A549 (cell line): ENCODE measurements at regions not wholly inside any gene's neighbourhood (a gene's known extent, or its start where the extent isn't known, plus 50 kb on each side); places are given as distances from the start of the nearest gene placed in this dataset.
A peak's percentile ranks its signal among the peaks of the same experiment; 100 is the strongest.

Source experiments
- ATAC-seq, 2 experiments: fragments of 200-7000 bp in 1 of 2; fragments of >200 bp in 1 of 2; cut with Nextera tagmentation in 1 of 2; cut with Tn5 transposase in 1 of 2; 3 replicates each; pipeline versions ENCODE4 v1.8.0 to v1.9.1; 2018 to 2020; ENCODE audit warnings: mild to moderate bottlenecking in 1 of 2, moderate library complexity in 1 of 2
- CTCF ChIA-PET: fragments of 300-600 bp; sonication (Branson Sonifier 250); formaldehyde crosslinking; extraction: SDS; loops from one replicate; lab custom pipeline; 2021; ENCODE audit warnings: antibody characterized with exemption, inconsistent platforms; lab: Yijun Ruan, JAX
- POLR2A ChIA-PET: fragments of 350-600 bp; formaldehyde crosslinking; extraction: SDS; loops from one replicate; lab custom pipeline; 2021; ENCODE audit warnings: antibody characterized with exemption, inconsistent platforms; lab: Yijun Ruan, JAX
- DNase-seq, 2 experiments: peaks; one replicate each; pipeline versions ENCODE4 v3.0.0 to v3.0.0-alpha.2; 2011 to 2016; ENCODE audit warnings: low read depth in 1 of 2, low spot score in 1 of 2
- FAIRE-seq: peaks from 2 replicates; lab custom pipeline; 2011; peaks lifted over from hg19 to GRCh38; lab: Jason Lieb, UNC
- H3K27ac ChIP-seq, 2 experiments: fragments of >200 bp; sonication (Bioruptor Twin); formaldehyde crosslinking; 3 replicates each; pipeline ENCODE4 v1.5.1; 2016 to 2017
- H3K4me1 ChIP-seq: fragments of >200 bp; sonication (Bioruptor Twin); formaldehyde crosslinking; 3 replicates; pipeline ENCODE4 v1.6.1; 2016
- H3K4me2 ChIP-seq: fragments of >200 bp; sonication (Bioruptor Twin); formaldehyde crosslinking; 3 replicates; pipeline ENCODE4 v1.6.1; 2016
- H3K4me3 ChIP-seq: fragments of >200 bp; sonication (Bioruptor Twin); formaldehyde crosslinking; 3 replicates; pipeline ENCODE4 v1.5.1; 2016
- H3K9me3 ChIP-seq: fragments of >200 bp; sonication (Bioruptor Twin); formaldehyde crosslinking; 3 replicates; pipeline ENCODE4 v1.6.1; 2016
- BHLHE40 ChIP-seq: IDR thresholded peaks from 2 replicates; pipeline ENCODE4 v1.6.1; 2012; ENCODE audit warnings: low read depth, low read length, inconsistent platforms
- CBX2 ChIP-seq: fragments of 200-600 bp; sonication (generic); IDR thresholded peaks from 2 replicates; pipeline ENCODE4 v1.6.1; 2016; ENCODE audit warnings: low read depth, mild to moderate bottlenecking, borderline replicate concordance
- CBX8 ChIP-seq: fragments of 200-600 bp; sonication (generic); IDR thresholded peaks from 2 replicates; pipeline ENCODE4 v1.6.1; 2016
- CHD4 ChIP-seq: fragments of 200-600 bp; sonication (generic); IDR thresholded peaks from 2 replicates; pipeline ENCODE4 v1.6.1; 2016; ENCODE audit warnings: antibody characterized with exemption, mild to moderate bottlenecking, borderline replicate concordance
- EHMT2 ChIP-seq: fragments of 200-600 bp; sonication (generic); IDR thresholded peaks from 2 replicates; pipeline ENCODE4 v1.6.1; 2016; ENCODE audit warnings: antibody characterized with exemption, low read depth, mild to moderate bottlenecking, moderate library complexity
- FOXS1 ChIP-seq: fragments of 250-450 bp; sonication (Bioruptor Pico); IDR thresholded peaks from 2 replicates; pipeline ENCODE4 v1.5.0; 2020; ENCODE audit warnings: mild to moderate bottlenecking, moderate library complexity
- GATA3 ChIP-seq: IDR thresholded peaks from 2 replicates; pipeline ENCODE4 v1.6.1; 2012; ENCODE audit warnings: borderline replicate concordance
- HDAC2 ChIP-seq: fragments of 200-600 bp; sonication (generic); IDR thresholded peaks from 2 replicates; pipeline ENCODE4 v1.6.1; 2016
- HEYL ChIP-seq: fragments of 250-450 bp; sonication (Bioruptor Pico); IDR thresholded peaks from 2 replicates; pipeline ENCODE4 v1.8.0; 2021; ENCODE audit warnings: mild to moderate bottlenecking, moderate library complexity
- MYC ChIP-seq: IDR thresholded peaks from 2 replicates; pipeline ENCODE4 v1.6.1; 2012; ENCODE audit warnings: mild to moderate bottlenecking, inconsistent platforms, low read length, improper control_type of control experiment, borderline replicate concordance
- NFE2L2 ChIP-seq: fragments of 150-350 bp; conservative IDR thresholded peaks from 2 replicates; pipeline ENCODE4 v1.6.1; 2014; ENCODE audit warnings: low read length
- NPAS2 ChIP-seq: fragments of 250-450 bp; sonication (Bioruptor Pico); IDR thresholded peaks from 2 replicates; pipeline ENCODE4 v1.8.0; 2022; ENCODE audit warnings: mild to moderate bottlenecking, moderate library complexity, borderline replicate concordance
- NR3C1 ChIP-seq: fragments of >200 bp; sonication (Bioruptor Twin); formaldehyde crosslinking; IDR thresholded peaks from 3 replicates; pipeline ENCODE4 v1.6.1; 2017
- POLR2AphosphoS2 ChIP-seq: conservative IDR thresholded peaks from 2 replicates; pipeline ENCODE4 v1.6.1; 2012; ENCODE audit warnings: low read length, improper control_type of control experiment, inconsistent platforms
- RNF2 ChIP-seq: fragments of 200-600 bp; sonication (generic); IDR thresholded peaks from 2 replicates; pipeline ENCODE4 v1.6.1; 2016; ENCODE audit warnings: low read depth, mild to moderate bottlenecking, antibody characterized with exemption, moderate library complexity, borderline replicate concordance
- TFCP2L1 ChIP-seq: fragments of 250-450 bp; sonication (Bioruptor Pico); IDR thresholded peaks from 2 replicates; pipeline ENCODE4 v1.5.0; 2021; ENCODE audit warnings: mild to moderate bottlenecking
- TP53 ChIP-seq: fragments of 250-450 bp; sonication (Bioruptor Pico); IDR thresholded peaks from 2 replicates; pipeline ENCODE4 v1.5.0; 2021; ENCODE audit warnings: mild to moderate bottlenecking, moderate library complexity
- ZC3H11A ChIP-seq: fragments of 450-650 bp; IDR thresholded peaks from 2 replicates; pipeline ENCODE4 v1.6.1; 2014; ENCODE audit warnings: antibody characterized with exemption, mild to moderate bottlenecking
- ZFP36 ChIP-seq: fragments of 450-650 bp; IDR thresholded peaks from 2 replicates; pipeline ENCODE4 v1.6.1; 2014; ENCODE audit warnings: borderline replicate concordance; ENCODE audit not compliant: partially characterized antibody
- ZSCAN20 ChIP-seq: fragments of 250-450 bp; sonication (Bioruptor Pico); IDR thresholded peaks from 2 replicates; pipeline ENCODE4 v1.8.0; 2022; ENCODE audit warnings: mild to moderate bottlenecking, moderate library complexity
- WGBS: methylation state at CpG from one replicate; pipeline ENCODE4 v1.1.6; 2017; ENCODE audit errors: missing lambda C conversion rate; 5-methylcytosine and 5-hydroxymethylcytosine counted together
- TF ChIP-seq, protein P1 (sequence below): IDR thresholded peaks from 2 replicates; pipeline ENCODE4 v1.6.1; 2012
- TF ChIP-seq, protein P2 (sequence below): fragments of 150-350 bp; IDR thresholded peaks from 2 replicates; pipeline ENCODE4 v1.6.1; 2014; ENCODE audit warnings: low read depth, mild to moderate bottlenecking, low read length
- TF ChIP-seq, protein P3 (sequence below): fragments of 250-450 bp; sonication (Bioruptor Pico); IDR thresholded peaks from 2 replicates; pipeline ENCODE4 v1.5.0; 2021; ENCODE audit warnings: mild to moderate bottlenecking, moderate library complexity, borderline replicate concordance
- TF ChIP-seq, protein P4 (sequence below): fragments of 450-650 bp; IDR thresholded peaks from 2 replicates; pipeline ENCODE4 v1.6.1; 2014; ENCODE audit warnings: antibody characterized with exemption

DNA sequence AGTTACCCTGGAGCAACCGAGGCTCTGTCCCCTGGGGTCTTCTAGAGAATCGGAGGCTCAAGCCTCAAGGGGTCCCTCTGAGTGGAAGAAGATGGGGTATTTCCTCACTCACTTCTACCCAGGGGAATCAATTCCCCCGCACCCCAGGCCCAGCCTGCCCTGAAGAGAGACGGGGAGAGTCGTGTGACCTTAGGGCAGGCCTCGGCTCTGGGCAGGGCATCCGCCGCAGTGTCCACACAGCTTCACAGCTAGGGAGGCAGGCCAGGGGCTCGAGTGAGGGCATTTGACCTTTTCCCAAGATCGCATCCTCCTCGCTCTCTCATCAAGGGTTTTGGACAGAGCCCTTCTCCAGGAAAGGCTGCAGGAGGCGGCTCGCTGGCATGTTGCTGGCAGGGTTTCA is 57.9 kb upstream of the CNOT6 start:
- Histone ChIP-seq H3K27ac (peak overlapping the region in 1 of 2 experiments; percentile 64; a peak in 3 of 6 replicates), H3K4me1 (peaks cover 14% of the 10 kb centered on the region)
- TF ChIP-seq TP53 (CRISPR knock-in tag) (no peak), CBX2 (no peak), NR3C1 (no peak), HDAC2 (no peak), GATA3 (no peak), HEYL (CRISPR knock-in tag) (no peak), ZFP36 (no peak), NFE2L2 (no peak), CHD4 (no peak), NPAS2 (CRISPR knock-in tag) (no peak)
- TF ChIP-seq, protein P1, sequence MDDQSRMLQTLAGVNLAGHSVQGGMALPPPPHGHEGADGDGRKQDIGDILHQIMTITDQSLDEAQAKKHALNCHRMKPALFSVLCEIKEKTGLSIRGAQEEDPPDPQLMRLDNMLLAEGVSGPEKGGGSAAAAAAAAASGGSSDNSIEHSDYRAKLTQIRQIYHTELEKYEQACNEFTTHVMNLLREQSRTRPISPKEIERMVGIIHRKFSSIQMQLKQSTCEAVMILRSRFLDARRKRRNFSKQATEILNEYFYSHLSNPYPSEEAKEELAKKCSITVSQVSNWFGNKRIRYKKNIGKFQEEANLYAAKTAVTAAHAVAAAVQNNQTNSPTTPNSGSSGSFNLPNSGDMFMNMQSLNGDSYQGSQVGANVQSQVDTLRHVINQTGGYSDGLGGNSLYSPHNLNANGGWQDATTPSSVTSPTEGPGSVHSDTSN = no peak
- TF ChIP-seq, protein P2, sequence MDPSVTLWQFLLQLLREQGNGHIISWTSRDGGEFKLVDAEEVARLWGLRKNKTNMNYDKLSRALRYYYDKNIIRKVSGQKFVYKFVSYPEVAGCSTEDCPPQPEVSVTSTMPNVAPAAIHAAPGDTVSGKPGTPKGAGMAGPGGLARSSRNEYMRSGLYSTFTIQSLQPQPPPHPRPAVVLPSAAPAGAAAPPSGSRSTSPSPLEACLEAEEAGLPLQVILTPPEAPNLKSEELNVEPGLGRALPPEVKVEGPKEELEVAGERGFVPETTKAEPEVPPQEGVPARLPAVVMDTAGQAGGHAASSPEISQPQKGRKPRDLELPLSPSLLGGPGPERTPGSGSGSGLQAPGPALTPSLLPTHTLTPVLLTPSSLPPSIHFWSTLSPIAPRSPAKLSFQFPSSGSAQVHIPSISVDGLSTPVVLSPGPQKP = no peak
- TF ChIP-seq, all 56 proteins: peak for 0
- ChIA-PET POLR2A (no interaction called here), CTCF (interaction anchor here (1.1 kb wide), 1 partner anchor 104 kb away, joined by 3 read pairs; no protein-coding TSS in a partner anchor)
- no peak for DNase-seq
- no peak; a peak in 1 of 6 replicates for ATAC-seq
- no peak for FAIRE-seq
- Histone ChIP-seq H3K9me3 (no peaks in the 10 kb centered on the region), H3K4me3 (no peak overlapping the region), H3K4me2 (no peak overlapping the region)
- WGBS = 66% methylated on average over 13 of the region's 13 CpGs

DNA sequence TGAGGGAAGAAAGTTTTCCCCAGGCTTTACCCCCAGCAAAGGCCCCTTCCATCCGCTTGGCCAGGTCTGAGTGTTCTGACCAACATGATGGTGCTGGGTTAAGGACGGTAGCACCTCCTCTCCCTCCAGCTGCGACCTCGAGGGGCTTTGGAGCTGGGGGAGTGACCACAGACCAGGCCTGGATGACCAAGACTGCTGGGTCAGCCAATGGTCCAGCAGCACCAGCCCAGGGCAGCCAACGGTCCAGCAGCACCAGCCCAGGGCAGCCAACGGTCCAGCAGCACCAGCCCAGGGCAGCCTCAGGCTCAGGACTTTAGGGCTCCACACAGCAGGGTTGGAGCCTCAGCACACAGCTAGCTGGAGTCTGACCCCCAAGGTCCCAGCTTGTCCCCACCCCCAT is 57.2 kb upstream of the CNOT6 start:
- ATAC-seq = peak in 1 of 2 experiments; percentile 62; a peak in 3 of 6 replicates
- CTCF ChIA-PET = interaction anchor here (1.1 kb wide), 1 partner anchor 105 kb away, joined by 3 read pairs; no protein-coding TSS in a partner anchor
- no peaks in the 10 kb centered on the region for H3K9me3 ChIP-seq
- peaks cover 18% of the 10 kb centered on the region for H3K4me1 ChIP-seq
- TF ChIP-seq TFCP2L1 (CRISPR knock-in tag) (no peak), NR3C1 (no peak), HDAC2 (no peak), ZSCAN20 (no peak), CBX8 (no peak), ZC3H11A (no peak), BHLHE40 (no peak)
- TF ChIP-seq, protein P1 = no peak
- TF ChIP-seq, protein P3, sequence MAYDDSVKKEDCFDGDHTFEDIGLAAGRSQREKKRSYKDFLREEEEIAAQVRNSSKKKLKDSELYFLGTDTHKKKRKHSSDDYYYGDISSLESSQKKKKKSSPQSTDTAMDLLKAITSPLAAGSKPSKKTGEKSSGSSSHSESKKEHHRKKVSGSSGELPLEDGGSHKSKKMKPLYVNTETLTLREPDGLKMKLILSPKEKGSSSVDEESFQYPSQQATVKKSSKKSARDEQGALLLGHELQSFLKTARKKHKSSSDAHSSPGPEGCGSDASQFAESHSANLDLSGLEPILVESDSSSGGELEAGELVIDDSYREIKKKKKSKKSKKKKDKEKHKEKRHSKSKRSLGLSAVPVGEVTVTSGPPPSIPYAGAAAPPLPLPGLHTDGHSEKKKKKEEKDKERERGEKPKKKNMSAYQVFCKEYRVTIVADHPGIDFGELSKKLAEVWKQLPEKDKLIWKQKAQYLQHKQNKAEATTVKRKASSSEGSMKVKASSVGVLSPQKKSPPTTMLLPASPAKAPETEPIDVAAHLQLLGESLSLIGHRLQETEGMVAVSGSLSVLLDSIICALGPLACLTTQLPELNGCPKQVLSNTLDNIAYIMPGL (CRISPR knock-in tag) = no peak
- TF ChIP-seq, all 56 proteins: peak for 0
- WGBS = 50% methylated on average over 5 of the region's 6 CpGs
- H3K27ac ChIP-seq = peak overlapping the region in 1 of 2 experiments; percentile 64; a peak in 2 of 6 replicates
- POLR2A ChIA-PET = no interaction called here
- no peak for DNase-seq
- no peak overlapping the region for H3K4me2 ChIP-seq
- no peak for FAIRE-seq
- H3K4me3 ChIP-seq = no peak overlapping the region

DNA sequence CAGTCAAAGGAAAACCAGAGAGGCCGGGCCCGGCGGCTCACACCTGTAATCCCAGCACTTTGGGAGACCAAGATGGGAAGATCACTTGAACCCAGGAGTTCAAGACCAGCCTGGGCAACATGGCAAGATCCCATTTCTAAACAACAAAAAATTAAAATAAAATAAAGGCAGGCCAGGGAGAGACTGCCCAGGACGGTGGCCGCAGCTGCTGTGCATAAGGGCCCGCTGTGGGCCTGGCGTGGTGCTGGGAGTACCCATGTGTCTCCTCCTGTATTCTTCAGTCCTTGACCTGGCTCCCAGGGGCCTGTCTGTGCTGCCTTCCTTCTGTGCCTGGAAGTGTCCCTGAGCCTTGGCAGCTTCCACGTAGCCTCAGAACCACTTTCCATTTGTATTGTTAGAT is 56.8 kb upstream of the CNOT6 start:
- FAIRE-seq = no peak
- no peak for DNase-seq
- CTCF ChIA-PET = interaction anchor here (1.1 to 1.2 kb wide), 2 partner anchors 35 to 105 kb away, joined by 3 to 5 read pairs; no protein-coding TSS in a partner anchor
- Histone ChIP-seq H3K27ac (peak overlapping the region in 1 of 2 experiments; percentile 64; a peak in 2 of 6 replicates), H3K4me3 (no peak overlapping the region), H3K9me3 (no peaks in the 10 kb centered on the region), H3K4me2 (no peak overlapping the region), H3K4me1 (peaks cover 22% of the 10 kb centered on the region)
- 95% methylated on average over 8 of the region's 8 CpGs for WGBS
- POLR2A ChIA-PET = no interaction called here
- no peak for ATAC-seq
- TF ChIP-seq, protein P3 (CRISPR knock-in tag) = no peak
- TF ChIP-seq, protein P2 = no peak
- no peak for TF ChIP-seq BHLHE40
- no peak for TF ChIP-seq ZC3H11A
- TF ChIP-seq RNF2 = no peak
- no peak for TF ChIP-seq EHMT2
- TF ChIP-seq, protein P4, sequence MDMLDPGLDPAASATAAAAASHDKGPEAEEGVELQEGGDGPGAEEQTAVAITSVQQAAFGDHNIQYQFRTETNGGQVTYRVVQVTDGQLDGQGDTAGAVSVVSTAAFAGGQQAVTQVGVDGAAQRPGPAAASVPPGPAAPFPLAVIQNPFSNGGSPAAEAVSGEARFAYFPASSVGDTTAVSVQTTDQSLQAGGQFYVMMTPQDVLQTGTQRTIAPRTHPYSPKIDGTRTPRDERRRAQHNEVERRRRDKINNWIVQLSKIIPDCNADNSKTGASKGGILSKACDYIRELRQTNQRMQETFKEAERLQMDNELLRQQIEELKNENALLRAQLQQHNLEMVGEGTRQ = no peak
- no peak for TF ChIP-seq GATA3
- TF ChIP-seq POLR2AphosphoS2 = no peak
- TF ChIP-seq FOXS1 (CRISPR knock-in tag) = no peak
- TF ChIP-seq MYC = no peak
